Endothelial cell (in vitro differentiated cells): ENCODE measurements at regions not wholly inside any gene's neighbourhood (a gene's known extent, or its start where the extent isn't known, plus 50 kb on each side); places are given as distances from the start of the nearest gene placed in this dataset.

Experiments
- DNase-seq: peaks from one replicate; pipeline ENCODE4 v3.0.0; 2021; ENCODE audit warnings: low spot score
- H3K27ac Mint-ChIP-seq: one replicate; pipeline ENCODE4 v1.8.0; 2021; ENCODE audit warnings: mixed read lengths, inconsistent platforms; ENCODE audit not compliant: unreplicated experiment
- H3K27me3 Mint-ChIP-seq: one replicate; pipeline ENCODE4 v1.8.0; 2021; ENCODE audit warnings: mild to moderate bottlenecking, moderate library complexity, mixed read lengths, inconsistent platforms; ENCODE audit not compliant: unreplicated experiment
- H3K36me3 Mint-ChIP-seq: one replicate; pipeline ENCODE4 v1.8.0; 2021; ENCODE audit warnings: mild to moderate bottlenecking, low read depth, mixed read lengths, inconsistent platforms; ENCODE audit not compliant: unreplicated experiment
- H3K4me1 Mint-ChIP-seq: one replicate; pipeline ENCODE4 v1.8.0; 2021; ENCODE audit warnings: mild to moderate bottlenecking, mixed read lengths, inconsistent platforms; ENCODE audit not compliant: unreplicated experiment
- H3K4me3 Mint-ChIP-seq: one replicate; pipeline ENCODE4 v1.8.0; 2021; ENCODE audit warnings: mild to moderate bottlenecking, mixed read lengths, inconsistent platforms; ENCODE audit not compliant: unreplicated experiment
- H3K9me3 Mint-ChIP-seq: one replicate; pipeline ENCODE4 v1.8.0; 2021; ENCODE audit warnings: mixed read lengths, inconsistent platforms; ENCODE audit not compliant: unreplicated experiment
- CTCF ChIP-seq: fragments of 200-600 bp; sonication (generic); IDR thresholded peaks from one replicate; pipeline ENCODE4 v1.5.0; 2021; ENCODE audit warnings: antibody characterized with exemption; ENCODE audit not compliant: unreplicated experiment

GRCh38 chr13:108369412-108369811 lies 99.9 kb downstream of the TNFSF13B start:
- H3K4me3 Mint-ChIP-seq, result no peak overlapping the region

GRCh38 chr13:108375034-108375433 lies 105.5 kb downstream of the TNFSF13B start:
- Mint-ChIP-seq H3K4me3 (no peak overlapping the region), H3K27me3 (no peaks in the 10 kb centered on the region), H3K36me3 (no peaks in the 10 kb centered on the region), H3K4me1 (no peaks in the 10 kb centered on the region), H3K27ac (no peak overlapping the region), H3K9me3 (no peaks in the 10 kb centered on the region)
- TF ChIP-seq CTCF, result no peak
- no peak for DNase-seq

More at GRCh38 chr13:108369412-108369811, 99.9 kb downstream of the TNFSF13B start:
- H3K36me3 Mint-ChIP-seq, result no peaks in the 10 kb centered on the region
- no peaks in the 10 kb centered on the region for H3K27me3 Mint-ChIP-seq
- H3K4me1 Mint-ChIP-seq, result peaks cover 7% of the 10 kb centered on the region
- TF ChIP-seq CTCF, result no peak
- no peaks in the 10 kb centered on the region for H3K9me3 Mint-ChIP-seq
- DNase-seq, result no peak
- no peak overlapping the region for H3K27ac Mint-ChIP-seq

- Mint-ChIP-seq H3K27ac (no peak overlapping the region), H3K4me3 (no peak overlapping the region), H3K4me1 (no peaks in the 10 kb centered on the region), H3K27me3 (no peaks in the 10 kb centered on the region), H3K36me3 (no peaks in the 10 kb centered on the region), H3K9me3 (no peaks in the 10 kb centered on the region)
- DNase-seq, result no peak
- no peak for TF ChIP-seq CTCF
Observed at GRCh38 chr13:108375772-108376171, 106.3 kb downstream of the TNFSF13B start.

- TF ChIP-seq CTCF, result no peak
- Mint-ChIP-seq H3K4me3 (no peak overlapping the region), H3K27ac (no peak overlapping the region), H3K9me3 (no peaks in the 10 kb centered on the region), H3K4me1 (no peaks in the 10 kb centered on the region), H3K36me3 (no peaks in the 10 kb centered on the region), H3K27me3 (no peaks in the 10 kb centered on the region)
- no peak for DNase-seq
Observed at GRCh38 chr13:108376308-108376707, 106.8 kb downstream of the TNFSF13B start.

GRCh38 chr13:108377646-108378206 lies 108.2 kb downstream of the TNFSF13B start:
- no peaks in the 10 kb centered on the region for H3K36me3 Mint-ChIP-seq
- no peaks in the 10 kb centered on the region for H3K27me3 Mint-ChIP-seq
- no peaks in the 10 kb centered on the region for H3K9me3 Mint-ChIP-seq
- H3K4me1 Mint-ChIP-seq, result no peaks in the 10 kb centered on the region
- no peak overlapping the region for H3K4me3 Mint-ChIP-seq
- no peak for DNase-seq
- no peak for TF ChIP-seq CTCF
- no peak overlapping the region for H3K27ac Mint-ChIP-seq
